Panc1 (cell line): ENCODE measurements at regions not wholly inside any gene's neighbourhood (a gene's known extent, or its start where the extent isn't known, plus 50 kb on each side); places are given as distances from the start of the nearest gene placed in this dataset.

ENCODE experiments used
- POLR2AphosphoS5 ChIP-seq: IDR thresholded peaks from 2 replicates; pipeline ENCODE4 v1.6.1; 2012; ENCODE audit warnings: mild to moderate bottlenecking, low read depth, low read length, moderate library complexity
- TCF7L2 ChIP-seq: IDR thresholded peaks from 2 replicates; pipeline ENCODE4 v1.6.1; 2011; ENCODE audit warnings: mild to moderate bottlenecking, low read depth, low read length, inconsistent platforms
- TF ChIP-seq, protein P1 (sequence below): fragments of 450-650 bp; IDR thresholded peaks from 2 replicates; pipeline ENCODE4 v1.5.1; 2017; ENCODE audit warnings: mild to moderate bottlenecking

DNA sequence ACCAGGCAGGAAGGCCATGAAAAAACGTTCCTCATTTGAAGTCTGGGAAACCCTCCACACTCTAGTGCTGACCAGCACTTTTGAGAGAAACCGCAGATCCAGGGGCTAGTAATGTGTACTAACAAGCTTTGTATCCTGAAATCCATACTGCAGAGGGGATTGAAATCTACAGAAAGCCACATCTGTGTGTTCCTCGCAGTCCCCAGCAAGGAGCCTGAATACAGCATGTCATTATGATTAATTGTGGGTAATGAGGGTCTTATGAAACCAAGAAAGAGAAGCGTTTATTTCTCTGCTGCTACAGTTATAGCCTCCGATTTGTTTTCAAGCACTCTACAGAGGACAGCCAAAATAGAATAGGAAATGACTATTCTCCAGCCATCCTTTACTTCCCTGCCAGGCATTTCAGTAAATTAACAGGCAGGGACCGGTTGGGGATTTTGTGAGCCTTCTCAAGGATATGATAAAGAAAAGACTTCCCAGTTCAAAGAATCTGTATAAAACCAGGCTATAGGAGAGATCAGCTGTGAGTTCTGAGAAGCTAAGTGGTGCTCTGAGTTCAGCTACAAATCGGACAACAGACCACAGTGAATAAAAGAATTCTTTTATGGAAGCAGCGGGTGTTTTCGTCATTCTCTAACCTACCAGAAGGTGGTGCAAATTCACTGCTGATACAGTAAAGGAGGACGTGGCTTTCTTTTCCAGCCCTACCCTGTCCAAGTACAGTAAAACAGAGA is 133.4 kb downstream of the INSIG2 start:
- TF ChIP-seq, protein P1, sequence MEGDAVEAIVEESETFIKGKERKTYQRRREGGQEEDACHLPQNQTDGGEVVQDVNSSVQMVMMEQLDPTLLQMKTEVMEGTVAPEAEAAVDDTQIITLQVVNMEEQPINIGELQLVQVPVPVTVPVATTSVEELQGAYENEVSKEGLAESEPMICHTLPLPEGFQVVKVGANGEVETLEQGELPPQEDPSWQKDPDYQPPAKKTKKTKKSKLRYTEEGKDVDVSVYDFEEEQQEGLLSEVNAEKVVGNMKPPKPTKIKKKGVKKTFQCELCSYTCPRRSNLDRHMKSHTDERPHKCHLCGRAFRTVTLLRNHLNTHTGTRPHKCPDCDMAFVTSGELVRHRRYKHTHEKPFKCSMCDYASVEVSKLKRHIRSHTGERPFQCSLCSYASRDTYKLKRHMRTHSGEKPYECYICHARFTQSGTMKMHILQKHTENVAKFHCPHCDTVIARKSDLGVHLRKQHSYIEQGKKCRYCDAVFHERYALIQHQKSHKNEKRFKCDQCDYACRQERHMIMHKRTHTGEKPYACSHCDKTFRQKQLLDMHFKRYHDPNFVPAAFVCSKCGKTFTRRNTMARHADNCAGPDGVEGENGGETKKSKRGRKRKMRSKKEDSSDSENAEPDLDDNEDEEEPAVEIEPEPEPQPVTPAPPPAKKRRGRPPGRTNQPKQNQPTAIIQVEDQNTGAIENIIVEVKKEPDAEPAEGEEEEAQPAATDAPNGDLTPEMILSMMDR: peak; percentile 77
- no peak for TF ChIP-seq POLR2AphosphoS5
- TF ChIP-seq TCF7L2: no peak
